ENCODE measurements at regions not wholly inside any gene's neighbourhood (a gene's known extent, or its start where the extent isn't known, plus 50 kb on each side); places are given as distances from the start of the nearest gene placed in this dataset.

DNA sequence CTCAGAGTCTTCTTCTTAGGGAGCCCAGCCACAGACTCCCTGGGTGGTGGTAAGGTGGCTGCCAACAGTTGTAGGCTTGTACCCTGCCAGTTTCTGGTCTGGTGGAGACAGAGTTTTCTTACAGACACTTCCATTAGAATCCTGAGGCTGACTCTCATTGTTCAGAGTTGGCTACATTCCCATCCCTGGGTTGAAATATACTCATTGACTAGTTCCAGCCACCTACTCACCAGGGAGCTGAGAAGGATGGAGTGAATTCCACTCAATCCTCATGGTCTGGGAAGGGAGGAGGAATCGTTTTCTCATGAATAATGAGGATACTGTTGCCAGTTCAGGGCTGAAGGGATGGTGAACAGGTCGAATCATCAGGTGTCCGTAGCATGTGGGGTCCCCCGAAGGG, 226.5 kb upstream of the PROK2 start:
- TF ChIP-seq, protein P1, sequence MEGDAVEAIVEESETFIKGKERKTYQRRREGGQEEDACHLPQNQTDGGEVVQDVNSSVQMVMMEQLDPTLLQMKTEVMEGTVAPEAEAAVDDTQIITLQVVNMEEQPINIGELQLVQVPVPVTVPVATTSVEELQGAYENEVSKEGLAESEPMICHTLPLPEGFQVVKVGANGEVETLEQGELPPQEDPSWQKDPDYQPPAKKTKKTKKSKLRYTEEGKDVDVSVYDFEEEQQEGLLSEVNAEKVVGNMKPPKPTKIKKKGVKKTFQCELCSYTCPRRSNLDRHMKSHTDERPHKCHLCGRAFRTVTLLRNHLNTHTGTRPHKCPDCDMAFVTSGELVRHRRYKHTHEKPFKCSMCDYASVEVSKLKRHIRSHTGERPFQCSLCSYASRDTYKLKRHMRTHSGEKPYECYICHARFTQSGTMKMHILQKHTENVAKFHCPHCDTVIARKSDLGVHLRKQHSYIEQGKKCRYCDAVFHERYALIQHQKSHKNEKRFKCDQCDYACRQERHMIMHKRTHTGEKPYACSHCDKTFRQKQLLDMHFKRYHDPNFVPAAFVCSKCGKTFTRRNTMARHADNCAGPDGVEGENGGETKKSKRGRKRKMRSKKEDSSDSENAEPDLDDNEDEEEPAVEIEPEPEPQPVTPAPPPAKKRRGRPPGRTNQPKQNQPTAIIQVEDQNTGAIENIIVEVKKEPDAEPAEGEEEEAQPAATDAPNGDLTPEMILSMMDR (IDR thresholded peaks at IDR 0.05): no peak
- TF ChIP-seq POLR2A (IDR thresholded peaks at IDR 0.05) (no peak), POLR2AphosphoS5 (IDR thresholded peaks at IDR 0.05; ENCODE audit: insufficient read depth in 1 of 2, low read depth in 1 of 2) (no peak)

All from vagina (tissue), 2 donors.